CD4-positive, alpha-beta T cell treated with Interleukin-1 beta for 1 hour (primary cell): ENCODE measurements at regions not wholly inside any gene's neighbourhood (a gene's known extent, or its start where the extent isn't known, plus 50 kb on each side); places are given as distances from the start of the nearest gene placed in this dataset.

Experiments used
- DNase-seq, 2 donors: peaks; one replicate each; pipeline ENCODE4 v3.0.0-alpha.2; 2020 to 2022

DNA sequence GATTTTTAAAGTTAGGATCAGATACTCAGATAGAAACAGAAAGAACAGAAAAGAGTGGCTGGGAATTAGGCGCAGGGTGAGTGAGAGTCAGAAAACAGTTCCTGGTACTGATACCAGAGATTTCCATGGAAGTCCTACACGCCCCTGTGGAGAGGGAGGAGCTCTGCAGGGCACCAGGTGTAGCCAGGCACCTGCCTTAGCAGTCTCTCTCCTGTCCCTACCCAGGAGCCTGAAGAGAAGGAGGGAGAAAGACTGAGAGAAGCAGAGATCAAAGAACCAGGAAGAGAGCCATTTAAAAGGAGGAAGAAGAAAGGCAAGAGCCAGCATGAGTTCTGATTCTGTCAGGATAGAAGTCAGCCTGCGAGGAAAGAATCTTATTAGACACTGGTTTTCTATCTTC, 65.0 kb downstream of the CBLN1 start:
- DNase-seq: no peak

DNA sequence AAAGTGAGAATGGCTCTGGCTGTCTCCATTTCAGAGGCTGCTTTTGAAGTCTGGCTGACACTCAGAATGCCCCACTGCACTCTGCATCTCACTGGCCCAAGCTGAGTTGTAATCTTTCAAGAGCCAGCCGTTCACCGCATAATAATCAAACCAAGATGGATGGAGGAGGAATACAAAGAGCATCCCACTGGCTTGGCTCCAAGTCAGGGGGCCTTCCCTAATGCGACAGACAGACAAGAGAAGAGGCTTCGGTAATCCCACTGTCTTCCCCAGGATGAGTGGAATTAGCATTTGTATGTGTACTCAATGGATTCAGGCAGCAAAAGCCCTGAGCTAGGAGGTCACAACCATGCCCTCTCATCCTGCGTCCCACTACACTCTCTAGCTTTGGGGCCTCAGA, 68.0 kb downstream of the CBLN1 start:
- no peak for DNase-seq

DNA sequence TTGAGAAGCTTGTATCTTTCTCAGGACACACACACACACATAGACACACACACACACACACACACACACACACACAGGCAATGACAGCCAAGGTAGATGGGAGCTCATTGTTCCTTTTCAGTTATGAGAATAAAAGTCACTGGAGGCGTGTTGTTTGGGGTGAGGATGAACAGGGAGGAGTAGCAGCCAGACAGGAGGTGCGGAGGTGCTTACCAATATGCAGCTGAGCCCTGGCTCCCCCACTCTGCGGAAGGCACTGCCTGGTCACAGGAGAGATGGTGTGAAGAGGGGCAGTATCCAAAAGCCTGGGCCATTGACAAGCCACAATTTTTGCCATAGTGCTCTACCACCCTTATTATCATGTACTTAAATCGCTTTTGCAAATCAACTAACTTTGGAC, 77.4 kb downstream of the CBLN1 start:
- no peak for DNase-seq

DNA sequence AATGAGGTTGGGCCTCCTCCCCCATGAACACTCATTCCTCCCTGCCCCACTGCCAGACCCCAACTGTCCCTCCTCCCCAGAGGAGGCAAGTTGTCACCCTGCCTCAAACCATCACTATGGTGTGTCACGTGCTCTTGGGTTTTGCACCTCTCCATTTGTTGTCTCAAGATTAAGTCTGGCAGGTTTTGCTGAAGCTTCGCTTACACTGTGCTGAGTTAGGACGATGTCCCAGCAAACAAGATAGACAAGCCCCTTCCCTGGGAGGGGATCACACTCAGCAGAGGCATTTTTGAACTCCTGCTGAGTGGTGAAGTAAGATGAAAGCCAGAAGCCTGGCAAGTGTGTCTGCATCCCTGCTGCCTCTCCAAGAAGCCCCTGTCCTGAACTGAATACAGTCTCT, 78.3 kb downstream of the CBLN1 start:
- no peak for DNase-seq

DNA sequence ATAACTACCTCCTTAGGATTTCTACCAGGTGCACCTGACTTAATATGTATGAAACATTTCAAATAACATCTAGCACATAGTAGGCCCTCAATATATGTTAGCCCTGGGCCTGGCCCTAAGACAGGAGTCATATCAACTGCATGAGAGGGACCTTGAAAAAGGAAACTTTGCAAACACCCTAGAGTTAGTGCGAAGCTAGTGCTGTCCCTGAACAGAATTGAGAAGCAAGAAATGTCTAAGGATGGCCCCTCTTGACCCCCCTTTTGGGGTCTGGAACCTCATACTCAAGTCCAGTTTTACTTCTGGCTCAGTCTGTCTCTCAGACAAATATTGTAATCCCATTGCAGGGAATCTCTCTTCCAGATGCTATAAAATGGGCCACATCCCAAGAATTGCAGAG, 80.5 kb downstream of the CBLN1 start:
- no peak for DNase-seq

DNA sequence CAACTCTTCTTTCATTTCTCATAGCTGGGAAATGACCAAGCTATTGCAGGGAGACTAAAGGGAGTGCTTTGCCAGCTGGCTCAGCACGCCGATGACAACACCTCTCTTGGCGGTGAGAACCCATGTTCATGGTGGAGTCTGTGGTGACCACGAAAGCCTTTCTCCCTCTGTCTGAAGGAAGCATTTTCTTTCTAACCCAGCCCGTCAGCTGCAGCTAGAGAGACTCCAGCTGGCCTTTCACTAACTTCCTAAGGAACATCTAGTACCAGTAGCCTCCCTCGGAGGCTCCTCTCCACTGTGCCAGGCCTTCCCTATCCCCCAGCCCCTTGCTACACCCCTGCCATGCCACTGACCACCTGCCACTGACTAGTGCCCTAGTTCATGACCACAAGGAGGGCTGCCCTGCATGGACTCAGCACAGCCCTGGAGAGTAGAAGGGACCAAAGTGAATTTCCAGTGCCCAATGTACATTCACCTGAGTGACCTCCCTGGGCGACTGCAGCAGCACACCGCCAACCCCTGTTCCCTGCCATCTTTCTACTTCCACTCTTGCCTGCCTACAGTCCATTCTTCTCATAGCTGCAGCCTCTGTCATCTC, 81.3 kb downstream of the CBLN1 start:
- DNase-seq: no peak

DNA sequence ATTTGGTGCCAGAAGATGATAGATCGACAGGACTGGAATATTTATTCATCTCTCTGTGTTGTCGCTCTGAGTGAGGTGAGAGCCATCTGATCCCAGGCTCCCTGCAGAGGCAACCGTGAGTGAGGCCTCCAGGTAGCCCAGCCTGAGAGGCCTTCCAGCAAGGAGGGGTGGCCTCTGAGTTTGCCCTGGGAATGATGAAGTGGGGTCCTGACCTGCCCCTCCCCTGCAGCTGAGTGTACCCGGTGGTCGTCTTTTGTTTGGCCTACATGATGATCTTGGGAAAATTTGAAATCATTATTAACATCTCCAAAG, 86.4 kb downstream of the CBLN1 start:
- no peak for DNase-seq

GRCh38 chr16:49194537-49195236, 87.0 kb downstream of the CBLN1 start:
- no peak for DNase-seq

- no peak for DNase-seq
These were observed 88.0 kb downstream of the CBLN1 start for GRCh38 chr16:49193596-49193995.

DNA sequence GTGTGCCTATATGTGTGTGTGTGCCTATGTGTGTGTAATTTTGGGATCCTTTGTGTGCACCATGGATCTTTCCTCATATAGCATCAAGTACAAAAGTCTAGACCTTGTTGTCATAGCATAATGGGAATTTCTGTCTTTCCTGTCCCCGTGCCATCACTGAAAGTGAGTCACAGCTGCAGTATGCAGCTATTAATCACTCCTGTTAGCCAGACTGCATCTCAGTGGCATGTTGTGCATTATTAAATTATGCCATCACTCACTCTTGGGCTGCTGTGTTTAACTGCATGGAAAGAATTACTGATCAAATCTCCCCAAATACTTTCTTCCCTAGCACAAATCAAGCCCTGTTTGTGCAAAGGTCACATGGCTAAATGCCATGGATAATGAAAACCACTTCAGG, 92.4 kb downstream of the CBLN1 start:
- no peak for DNase-seq

DNA sequence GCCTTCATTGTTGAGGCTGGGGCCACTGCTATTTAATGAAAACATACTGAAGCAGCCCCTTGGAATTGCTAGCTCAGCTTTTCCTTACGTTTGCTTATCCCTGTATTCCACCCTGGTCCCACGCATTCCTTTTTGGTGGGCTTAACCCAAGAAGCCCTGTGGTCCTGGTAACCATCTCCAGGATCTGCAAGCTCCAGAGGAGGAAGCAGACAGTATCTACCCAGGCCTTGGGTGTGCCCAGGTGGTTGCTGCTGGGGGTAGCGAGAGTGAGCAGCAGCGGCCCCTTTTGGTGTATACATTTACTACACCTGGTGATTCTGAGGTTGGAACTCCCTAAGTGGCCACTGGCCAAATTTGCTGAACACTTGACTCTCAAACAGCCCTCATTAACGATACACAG, 97.7 kb downstream of the CBLN1 start:
- DNase-seq: no peak

DNA sequence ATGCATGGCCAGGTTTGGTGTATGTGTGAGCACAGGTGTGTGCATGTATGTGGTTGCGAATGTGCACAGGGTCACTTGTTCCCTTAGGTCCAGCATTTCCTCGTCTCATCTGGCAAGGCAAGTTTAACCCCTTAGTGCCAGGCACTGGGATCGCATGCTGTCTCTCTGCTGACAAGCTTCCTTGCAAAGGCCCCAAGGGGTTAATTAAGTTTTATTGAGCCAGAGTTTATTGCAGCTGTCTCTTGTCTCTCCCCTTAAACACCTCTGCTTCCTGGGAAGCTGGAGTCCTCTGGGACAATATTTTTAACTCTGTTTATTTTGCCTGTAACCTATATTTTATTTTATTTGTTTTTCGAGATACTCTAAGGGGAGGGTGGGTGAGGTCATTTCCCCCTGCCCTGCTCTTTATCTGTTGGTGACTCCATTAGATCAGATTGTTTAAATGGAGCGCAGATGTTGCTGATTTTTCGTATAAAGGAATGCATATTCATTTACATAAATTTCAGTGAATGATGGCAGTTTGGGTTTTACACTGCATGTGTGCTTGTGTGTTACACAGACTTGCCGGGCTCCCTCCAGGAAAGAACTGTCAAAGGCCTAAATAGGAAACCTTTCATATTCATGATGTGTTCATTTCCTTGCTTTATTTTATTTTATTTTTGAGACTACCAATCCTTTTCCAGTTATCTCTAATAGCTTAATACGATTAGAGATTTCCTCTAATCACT, 99.7 kb downstream of the CBLN1 start:
- DNase-seq: no peak

DNA sequence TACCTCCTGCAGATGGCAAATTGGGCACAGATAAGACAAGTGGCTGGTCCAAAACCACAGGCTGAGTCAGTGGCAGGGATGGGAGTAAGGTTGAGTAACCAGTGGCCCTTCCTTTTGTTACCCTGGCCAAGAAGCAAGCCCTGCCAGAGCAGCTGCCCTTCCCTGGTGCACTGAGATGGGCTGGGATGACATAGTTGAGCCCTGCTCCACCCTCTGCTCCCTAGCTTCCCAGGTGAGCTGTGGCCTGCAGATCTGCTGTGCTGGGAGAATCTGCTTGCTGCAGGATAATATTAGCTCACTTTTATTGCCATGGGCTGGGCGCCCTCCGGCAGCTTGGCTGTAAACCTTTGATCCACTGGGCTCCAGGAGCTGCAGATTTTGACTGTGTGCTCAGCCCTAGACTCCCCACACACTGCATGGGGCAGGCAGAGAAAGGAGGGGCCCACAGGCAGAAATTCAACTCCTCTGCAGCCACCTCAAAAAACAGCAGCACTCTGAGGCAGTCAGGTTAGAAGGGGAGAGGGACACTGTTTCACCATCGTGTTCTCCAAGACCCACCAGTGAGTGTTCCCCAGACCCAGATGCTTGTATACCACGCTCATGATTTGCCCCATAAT, 101.8 kb downstream of the CBLN1 start:
- DNase-seq: no peak

GRCh38 chr16:49168126-49168525, 113.5 kb downstream of the CBLN1 start:
- no peak for DNase-seq

GRCh38 chr16:49165025-49165424, 116.6 kb downstream of the CBLN1 start:
- no peak for DNase-seq

- no peak for DNase-seq
These were observed 120.4 kb downstream of the CBLN1 start for GRCh38 chr16:49161191-49161590.

DNA sequence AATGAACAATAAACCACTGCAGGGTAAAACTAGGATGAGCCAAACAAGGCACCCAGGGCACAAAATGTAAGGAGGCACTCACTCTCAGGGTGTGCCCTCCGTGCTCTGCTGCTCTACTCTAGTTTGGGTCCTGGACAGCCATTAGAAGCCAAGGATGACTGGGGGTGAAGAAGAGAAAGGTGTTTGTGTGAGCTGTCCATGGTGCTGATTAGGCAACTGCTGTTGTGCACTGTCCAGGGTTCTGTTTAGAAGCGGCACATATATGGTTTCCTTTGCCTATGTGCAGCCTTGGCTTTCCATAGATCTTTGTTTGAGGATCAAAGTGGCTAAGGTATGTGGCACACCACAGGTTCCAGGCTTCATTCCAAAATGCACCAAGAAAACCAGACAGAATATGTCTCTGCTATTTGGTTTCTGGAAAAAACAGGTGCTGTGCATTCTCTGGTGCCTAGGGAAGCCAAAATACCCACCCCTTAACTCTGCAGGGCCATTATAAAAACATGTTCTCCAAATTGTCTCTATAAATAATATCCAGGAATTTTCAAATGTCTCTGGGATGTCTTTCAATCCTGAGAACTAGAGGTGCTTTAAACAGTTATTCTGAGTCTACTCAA, 123.5 kb downstream of the CBLN1 start:
- DNase-seq: no peak

DNA sequence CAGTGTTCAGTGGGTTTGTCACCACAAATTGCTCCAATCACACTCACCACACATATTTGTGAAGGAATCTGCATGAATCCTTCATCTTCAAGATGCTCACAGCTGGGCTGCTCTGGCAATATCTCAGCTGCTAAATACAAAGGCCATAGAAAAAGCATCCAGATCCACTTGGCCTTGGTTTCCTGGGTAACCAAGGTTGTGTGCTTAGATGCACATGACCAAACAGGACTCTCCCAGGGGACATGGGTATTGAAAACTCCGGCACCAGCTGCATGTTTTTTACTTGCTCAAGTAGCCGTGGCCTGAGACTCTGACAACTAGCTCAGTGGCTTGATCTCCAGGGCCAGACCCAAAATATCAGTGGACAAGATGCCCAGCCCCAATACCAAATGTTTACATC, 131.3 kb downstream of the CBLN1 start:
- DNase-seq: no peak

DNA sequence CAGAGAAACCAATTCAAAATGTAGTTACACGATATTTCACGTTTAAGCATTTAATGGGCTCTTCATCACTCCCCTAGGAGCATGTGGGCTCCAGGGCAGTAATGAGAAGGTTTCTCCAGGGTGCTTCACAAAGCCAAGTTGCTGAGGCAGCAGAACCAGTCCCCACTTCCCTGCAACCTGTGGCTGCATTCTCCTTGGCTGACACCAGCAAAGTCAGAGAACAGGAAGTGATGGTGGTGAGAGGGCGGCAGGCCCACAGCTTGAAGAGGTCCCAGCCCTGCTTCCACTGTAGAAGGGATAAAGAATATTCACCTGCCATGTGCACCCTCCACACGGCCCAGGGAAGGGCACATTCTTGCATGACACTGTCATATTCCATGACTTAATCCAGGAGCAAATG, 133.2 kb downstream of the CBLN1 start:
- no peak for DNase-seq

DNA sequence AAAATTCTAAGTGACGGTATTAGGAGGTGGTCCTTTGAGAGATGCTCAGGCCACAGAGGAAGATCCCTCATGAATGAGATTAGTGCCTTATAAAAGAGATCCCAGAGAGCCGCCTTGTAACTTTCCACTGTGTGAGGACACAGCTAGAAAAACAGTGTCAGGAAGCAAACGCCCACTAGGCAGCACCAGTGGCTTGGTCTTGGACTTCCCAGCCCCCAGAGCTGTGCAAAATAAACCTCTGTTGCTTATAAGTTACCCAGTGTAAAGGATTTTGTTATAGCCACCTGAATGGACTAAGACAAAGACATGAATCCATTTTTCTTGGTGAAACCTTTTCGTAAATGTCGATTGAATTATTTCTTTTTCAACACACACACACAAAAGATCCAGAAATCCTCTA, 141.0 kb downstream of the CBLN1 start:
- no peak for DNase-seq

DNA sequence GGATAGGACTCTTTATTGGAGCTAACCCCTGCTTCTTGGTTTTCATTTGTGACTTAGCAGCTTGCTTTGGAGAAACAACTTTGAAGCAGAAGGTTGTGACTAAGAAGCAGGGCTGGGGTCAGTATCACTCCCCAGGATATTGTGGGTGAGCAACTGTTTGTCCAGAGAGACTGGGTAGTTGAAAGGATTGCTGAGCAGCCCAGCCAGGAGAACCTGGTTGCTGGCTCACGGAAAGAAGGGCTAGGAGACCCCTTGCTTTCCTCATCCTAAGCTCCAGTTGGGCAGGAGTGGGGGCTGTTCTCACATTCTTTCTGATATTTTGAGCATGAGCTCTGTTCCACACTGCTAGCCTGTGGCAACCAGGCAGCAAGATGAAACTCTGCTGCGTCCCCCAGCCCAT, 151.2 kb downstream of the CBLN1 start:
- no peak for DNase-seq

GRCh38 chr16:49129935-49130334, 151.7 kb downstream of the CBLN1 start:
- DNase-seq: no peak

DNA sequence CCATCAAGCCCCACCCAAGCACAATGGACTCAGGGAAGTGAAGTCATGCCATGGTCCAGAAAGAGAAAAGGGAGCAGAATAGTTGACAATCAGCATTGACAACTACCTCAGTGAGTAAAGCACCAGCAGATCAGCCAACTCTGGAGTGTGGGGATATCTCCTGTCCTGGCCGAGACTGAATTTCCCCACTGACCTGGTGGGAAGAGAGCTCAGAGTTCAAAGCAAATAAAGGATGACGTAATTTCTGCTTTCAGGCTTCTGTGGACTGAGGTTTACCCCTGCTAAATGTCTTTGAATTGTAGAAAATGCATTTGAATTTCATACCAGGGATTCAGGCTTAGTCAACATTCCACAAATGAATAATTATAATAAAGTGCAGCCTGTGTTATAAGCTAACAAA, 152.9 kb downstream of the CBLN1 start:
- DNase-seq: no peak

GRCh38 chr16:49127103-49127502, 154.5 kb downstream of the CBLN1 start:
- DNase-seq: no peak
